SU-DHL-6 (cell line): ENCODE measurements at regions not wholly inside any gene's neighbourhood (a gene's known extent, or its start where the extent isn't known, plus 50 kb on each side); places are given as distances from the start of the nearest gene placed in this dataset.

Source experiments
- H2AFZ ChIP-seq: fragments of 200-600 bp; sonication (generic); 2 replicates; pipeline ENCODE4 v1.6.1; 2014; ENCODE audit warnings: low read depth, mild to moderate bottlenecking, moderate library complexity, mixed read lengths, antibody characterized with exemption, low read length; ENCODE audit not compliant: severe bottlenecking
- H3F3A ChIP-seq: fragments of 200-600 bp; shearing (Covaris generic); 2 replicates; pipeline ENCODE4 v1.6.0; 2016; ENCODE audit warnings: antibody characterized with exemption, mild to moderate bottlenecking; ENCODE audit not compliant: insufficient read depth
- H3K27ac ChIP-seq: fragments of 200-600 bp; sonication (generic); 2 replicates; pipeline ENCODE4 v1.5.1; 2016; ENCODE audit warnings: low read depth, mild to moderate bottlenecking, low read length, moderate library complexity, mixed read lengths
- H3K27me3 ChIP-seq: fragments of 200-600 bp; sonication (generic), shearing (Covaris generic); 2 replicates; pipeline ENCODE4 v1.6.0; 2014; ENCODE audit warnings: mild to moderate bottlenecking, low read length
- H3K36me3 ChIP-seq: fragments of 200-600 bp; sonication (generic); 2 replicates; pipeline ENCODE4 v1.6.1; 2014; ENCODE audit warnings: mild to moderate bottlenecking, low read length, mixed read lengths
- H3K4me2 ChIP-seq: fragments of 300-600, 200-600 bp; shearing (Covaris generic), sonication (generic); 2 replicates; pipeline ENCODE4 v1.6.0; 2014; ENCODE audit warnings: low read length, low read depth, mild to moderate bottlenecking; ENCODE audit not compliant: poor library complexity, severe bottlenecking
- H3K4me3 ChIP-seq: fragments of 200-600 bp; sonication (generic); 2 replicates; pipeline ENCODE4 v1.5.1; 2014; ENCODE audit warnings: antibody characterized with exemption, low read length, mild to moderate bottlenecking, mixed read lengths; ENCODE audit not compliant: insufficient read depth, poor library complexity, severe bottlenecking
- H3K79me2 ChIP-seq: fragments of 200-600 bp; sonication (generic); 2 replicates; pipeline ENCODE4 v1.6.1; 2014; ENCODE audit warnings: mild to moderate bottlenecking, low read length, moderate library complexity; ENCODE audit not compliant: insufficient read depth
- H3K9ac ChIP-seq: fragments of 200-600 bp; sonication (generic); 2 replicates; pipeline ENCODE4 v1.7.0; 2014; ENCODE audit warnings: mild to moderate bottlenecking, low read length
- H3K9me2 ChIP-seq: fragments of 200-600 bp; sonication (generic); replicated peaks from 2 replicates; pipeline ENCODE4 v1.6.1; 2014; ENCODE audit warnings: low read length; ENCODE audit not compliant: insufficient read depth
- H3K9me3 ChIP-seq: fragments of 200-600 bp; sonication (generic); 2 replicates; pipeline ENCODE4 v1.6.1; 2014; ENCODE audit warnings: low read length, mixed read lengths; ENCODE audit not compliant: insufficient read depth
- H4K20me1 ChIP-seq: fragments of 200-600 bp; sonication (generic); 2 replicates; pipeline ENCODE4 v1.6.1; 2014; ENCODE audit warnings: low read depth, mild to moderate bottlenecking, antibody characterized with exemption, low read length, moderate library complexity, mixed read lengths
- EZH2phosphoT487 ChIP-seq: fragments of 200-600 bp; sonication (generic), shearing (Covaris generic); conservative IDR thresholded peaks from 2 replicates; pipeline ENCODE4 v1.6.1; 2018; ENCODE audit warnings: mild to moderate bottlenecking, antibody characterized with exemption, low read length, moderate library complexity, mixed read lengths
- TF ChIP-seq, protein P1 (sequence below): fragments of 200-600 bp; sonication (generic); IDR thresholded peaks from one replicate; pipeline ENCODE4 v1.5.1; 2017; ENCODE audit warnings: antibody characterized with exemption, mild to moderate bottlenecking, low read length, moderate library complexity; ENCODE audit not compliant: insufficient read depth, poor library complexity, severe bottlenecking

DNA sequence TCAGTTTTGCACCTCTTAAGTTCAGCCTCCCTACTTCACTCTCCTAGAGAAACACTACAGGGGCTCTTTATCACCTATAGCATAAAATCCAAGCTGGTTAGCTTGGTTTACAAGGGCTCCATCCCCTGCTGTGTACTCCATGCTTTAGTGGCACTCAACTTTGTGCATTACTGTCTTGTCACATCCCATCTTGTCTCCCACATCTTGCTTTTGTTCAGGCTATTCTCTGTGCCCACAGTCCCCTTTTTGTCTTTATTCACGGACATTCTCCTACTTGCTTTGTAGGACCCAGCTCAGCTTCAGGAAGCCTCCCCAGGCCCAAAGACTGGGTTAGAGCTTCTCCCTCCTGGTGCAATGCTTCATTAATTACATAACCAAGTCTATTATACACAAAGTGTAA lies 107.9 kb upstream of the SPACA1 start:
- TF ChIP-seq, protein P1, sequence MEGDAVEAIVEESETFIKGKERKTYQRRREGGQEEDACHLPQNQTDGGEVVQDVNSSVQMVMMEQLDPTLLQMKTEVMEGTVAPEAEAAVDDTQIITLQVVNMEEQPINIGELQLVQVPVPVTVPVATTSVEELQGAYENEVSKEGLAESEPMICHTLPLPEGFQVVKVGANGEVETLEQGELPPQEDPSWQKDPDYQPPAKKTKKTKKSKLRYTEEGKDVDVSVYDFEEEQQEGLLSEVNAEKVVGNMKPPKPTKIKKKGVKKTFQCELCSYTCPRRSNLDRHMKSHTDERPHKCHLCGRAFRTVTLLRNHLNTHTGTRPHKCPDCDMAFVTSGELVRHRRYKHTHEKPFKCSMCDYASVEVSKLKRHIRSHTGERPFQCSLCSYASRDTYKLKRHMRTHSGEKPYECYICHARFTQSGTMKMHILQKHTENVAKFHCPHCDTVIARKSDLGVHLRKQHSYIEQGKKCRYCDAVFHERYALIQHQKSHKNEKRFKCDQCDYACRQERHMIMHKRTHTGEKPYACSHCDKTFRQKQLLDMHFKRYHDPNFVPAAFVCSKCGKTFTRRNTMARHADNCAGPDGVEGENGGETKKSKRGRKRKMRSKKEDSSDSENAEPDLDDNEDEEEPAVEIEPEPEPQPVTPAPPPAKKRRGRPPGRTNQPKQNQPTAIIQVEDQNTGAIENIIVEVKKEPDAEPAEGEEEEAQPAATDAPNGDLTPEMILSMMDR = no peak
- no peak for TF ChIP-seq EZH2phosphoT487
- H3K27ac ChIP-seq = no peak overlapping the region

DNA sequence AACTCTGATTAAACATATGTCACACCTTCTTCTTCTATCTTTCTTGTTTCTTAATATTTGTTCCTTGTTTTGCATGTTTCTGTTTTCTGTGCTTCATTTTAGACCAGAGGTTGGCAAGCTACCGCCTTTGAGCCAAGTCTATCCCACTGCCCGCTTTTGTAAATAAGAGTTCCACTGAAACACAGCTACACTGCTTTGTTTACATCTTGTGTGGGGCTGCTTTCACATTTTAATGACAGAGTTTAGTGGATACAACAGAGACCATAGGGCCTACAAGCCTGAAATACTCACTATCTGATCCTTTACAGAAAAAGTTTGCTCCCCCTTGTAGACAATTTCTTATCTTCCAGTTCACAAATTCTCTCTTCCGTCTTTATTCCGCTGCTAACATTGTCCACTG lies 109.4 kb upstream of the SPACA1 start:
- H3K4me2 ChIP-seq = no peak overlapping the region
- H3K27me3 ChIP-seq = no peaks in the 10 kb centered on the region
- no peak overlapping the region for H3K27ac ChIP-seq
- H2AFZ ChIP-seq = no peak overlapping the region
- H3K9me2 ChIP-seq = no peaks in the 10 kb centered on the region
- H4K20me1 ChIP-seq = no peaks in the 10 kb centered on the region
- no peak for TF ChIP-seq EZH2phosphoT487
- TF ChIP-seq, protein P1 = no peak
- no peaks in the 10 kb centered on the region for H3F3A ChIP-seq
- H3K79me2 ChIP-seq = no peaks in the 10 kb centered on the region
- H3K9ac ChIP-seq = no peak overlapping the region
- H3K9me3 ChIP-seq = no peaks in the 10 kb centered on the region
- H3K4me3 ChIP-seq = no peak overlapping the region
- H3K36me3 ChIP-seq = no peaks in the 10 kb centered on the region

More for the DNA sequence above, 107.9 kb upstream of the SPACA1 start:
- H3K36me3 ChIP-seq = no peaks in the 10 kb centered on the region
- no peaks in the 10 kb centered on the region for H3K9me3 ChIP-seq
- H3K27me3 ChIP-seq = no peaks in the 10 kb centered on the region
- H3K9ac ChIP-seq = no peak overlapping the region
- no peaks in the 10 kb centered on the region for H4K20me1 ChIP-seq
- no peak overlapping the region for H3K4me2 ChIP-seq
- no peaks in the 10 kb centered on the region for H3F3A ChIP-seq
- H3K79me2 ChIP-seq = no peaks in the 10 kb centered on the region
- H3K4me3 ChIP-seq = no peak overlapping the region
- no peak overlapping the region for H2AFZ ChIP-seq
- H3K9me2 ChIP-seq = no peaks in the 10 kb centered on the region

DNA sequence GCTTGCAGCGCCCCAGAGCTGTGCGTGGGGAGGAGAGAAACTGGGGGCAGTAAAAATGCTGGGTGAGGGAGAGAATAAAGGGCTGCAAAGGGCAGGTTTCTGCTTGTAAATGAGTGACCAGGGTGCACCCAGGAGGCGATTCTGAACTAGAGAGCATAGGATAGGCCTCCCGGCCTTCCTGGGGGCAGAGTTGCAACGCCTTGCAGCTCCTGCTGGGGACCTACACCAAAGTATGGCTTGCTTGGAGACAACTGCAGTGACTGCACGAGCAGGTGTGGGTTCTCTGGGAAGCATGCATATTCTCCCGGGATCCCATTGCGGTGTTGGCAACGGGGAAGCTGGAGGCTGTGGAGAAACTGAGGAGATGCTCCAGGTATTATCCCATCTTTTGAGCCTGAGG lies 111.6 kb upstream of the SPACA1 start:
- Histone ChIP-seq H3K4me3 (no peak overlapping the region), H2AFZ (no peak overlapping the region), H3K79me2 (no peaks in the 10 kb centered on the region), H3K9ac (no peak overlapping the region), H3K9me2 (no peaks in the 10 kb centered on the region), H4K20me1 (no peaks in the 10 kb centered on the region), H3K9me3 (no peaks in the 10 kb centered on the region), H3K27me3 (no peaks in the 10 kb centered on the region), H3F3A (no peaks in the 10 kb centered on the region), H3K4me2 (no peak overlapping the region), H3K36me3 (no peaks in the 10 kb centered on the region), H3K27ac (no peak overlapping the region)
- no peak for TF ChIP-seq EZH2phosphoT487
- TF ChIP-seq, protein P1 = no peak

DNA sequence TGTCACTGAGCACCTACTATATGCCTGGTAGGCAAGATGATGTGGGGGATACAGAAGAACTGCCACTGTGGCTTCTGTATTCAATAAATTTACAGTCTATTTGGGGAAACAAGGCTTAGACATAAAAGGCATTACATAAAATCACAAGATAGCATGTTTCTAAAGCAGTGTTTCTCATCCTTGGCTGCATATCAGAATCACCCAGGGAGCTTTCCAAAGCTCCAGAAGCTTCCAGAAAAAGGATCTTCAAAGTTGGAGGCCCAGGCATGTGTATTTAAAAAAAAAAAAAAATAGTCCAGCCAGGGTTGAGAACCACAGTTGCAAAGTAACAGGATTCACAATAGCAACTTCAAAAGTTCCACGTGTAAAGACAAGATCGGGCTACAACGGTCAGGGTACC lies 112.4 kb upstream of the SPACA1 start:
- H3K9ac ChIP-seq = no peak overlapping the region
- H3K4me3 ChIP-seq = no peak overlapping the region
- no peak overlapping the region for H3K4me2 ChIP-seq
- no peaks in the 10 kb centered on the region for H3K27me3 ChIP-seq
- no peaks in the 10 kb centered on the region for H3K9me2 ChIP-seq
- no peaks in the 10 kb centered on the region for H3K9me3 ChIP-seq
- TF ChIP-seq, protein P1 = no peak
- TF ChIP-seq EZH2phosphoT487 = no peak
- no peaks in the 10 kb centered on the region for H3K36me3 ChIP-seq
- no peaks in the 10 kb centered on the region for H3K79me2 ChIP-seq
- no peak overlapping the region for H2AFZ ChIP-seq
- no peaks in the 10 kb centered on the region for H3F3A ChIP-seq
- H3K27ac ChIP-seq = no peak overlapping the region
- H4K20me1 ChIP-seq = no peaks in the 10 kb centered on the region
